HG03575 (cell line): ENCODE measurements at regions not wholly inside any gene's neighbourhood (a gene's known extent, or its start where the extent isn't known, plus 50 kb on each side); places are given as distances from the start of the nearest gene placed in this dataset.

Experiments used
- ATAC-seq: cut with Tn5 transposase; IDR thresholded peaks from one replicate; pipeline ENCODE4 v1.9.1; 2021; ENCODE audit not compliant: unreplicated experiment, insufficient number of reproducible peaks, low FRiP score; ENCODE audit errors: extremely low read depth

DNA sequence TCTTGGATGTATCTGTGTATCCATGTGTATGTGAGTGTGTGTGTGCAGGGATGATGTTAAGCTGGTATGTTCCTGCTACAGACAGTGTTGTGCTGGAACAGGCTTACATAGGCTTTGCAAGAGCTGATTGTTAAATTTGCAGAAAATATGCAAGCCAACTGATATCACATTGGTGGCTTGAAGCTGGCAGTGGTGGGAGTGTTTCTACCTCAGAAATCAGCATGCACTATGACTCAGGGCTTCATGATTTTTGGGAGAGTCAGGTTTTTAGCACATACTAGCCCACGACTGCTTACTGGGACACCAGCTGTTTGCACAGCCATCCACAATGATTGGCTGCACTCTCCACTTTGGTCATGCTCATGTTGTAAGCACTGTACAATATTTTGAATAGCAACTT lies 261.8 kb downstream of the DHX15 start:
- no peak for ATAC-seq

DNA sequence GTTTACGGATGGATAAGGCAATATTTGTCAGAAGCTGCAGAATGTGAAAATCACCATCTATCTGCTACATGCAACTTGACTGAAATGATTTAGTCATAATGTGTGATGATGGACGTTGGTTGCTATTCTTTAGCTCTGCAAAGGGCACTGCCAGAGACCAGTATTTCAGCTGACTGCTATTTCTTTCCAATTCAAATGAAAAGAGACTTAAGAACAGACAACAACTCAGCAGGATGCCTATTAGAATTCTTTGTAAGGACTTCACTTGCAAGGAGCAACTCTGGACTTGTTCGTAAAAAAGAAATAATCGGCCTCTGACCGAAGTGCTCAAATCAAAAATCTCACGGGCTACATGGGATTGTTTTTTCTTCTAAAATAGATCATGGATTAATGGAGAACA lies 262.7 kb downstream of the DHX15 start:
- no peak for ATAC-seq

- ATAC-seq, result no peak
Observed at GRCh38 chr4:24321131-24321530, 263.2 kb downstream of the DHX15 start.

- ATAC-seq, result no peak
Observed at GRCh38 chr4:24319387-24319786, 265.0 kb downstream of the DHX15 start.

DNA sequence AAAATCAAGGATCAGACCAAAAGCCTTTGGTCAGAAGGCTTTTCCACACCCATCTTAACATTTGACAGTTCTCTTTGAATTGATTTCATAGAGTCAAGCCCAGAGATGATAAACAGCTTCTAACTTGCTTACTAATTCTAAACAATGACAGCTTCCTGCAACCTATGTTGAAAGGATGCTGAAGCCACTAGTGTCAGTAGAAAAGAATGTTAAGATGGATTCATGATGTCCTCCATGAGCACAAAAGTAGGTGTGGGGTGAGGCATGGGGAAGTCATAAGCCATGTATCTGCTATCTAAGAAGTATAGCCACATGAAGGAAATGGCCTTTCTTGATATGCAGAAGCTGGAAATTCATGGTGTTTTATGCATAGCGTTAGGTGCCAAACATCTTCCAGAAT lies 269.3 kb downstream of the DHX15 start:
- ATAC-seq, result no peak

DNA sequence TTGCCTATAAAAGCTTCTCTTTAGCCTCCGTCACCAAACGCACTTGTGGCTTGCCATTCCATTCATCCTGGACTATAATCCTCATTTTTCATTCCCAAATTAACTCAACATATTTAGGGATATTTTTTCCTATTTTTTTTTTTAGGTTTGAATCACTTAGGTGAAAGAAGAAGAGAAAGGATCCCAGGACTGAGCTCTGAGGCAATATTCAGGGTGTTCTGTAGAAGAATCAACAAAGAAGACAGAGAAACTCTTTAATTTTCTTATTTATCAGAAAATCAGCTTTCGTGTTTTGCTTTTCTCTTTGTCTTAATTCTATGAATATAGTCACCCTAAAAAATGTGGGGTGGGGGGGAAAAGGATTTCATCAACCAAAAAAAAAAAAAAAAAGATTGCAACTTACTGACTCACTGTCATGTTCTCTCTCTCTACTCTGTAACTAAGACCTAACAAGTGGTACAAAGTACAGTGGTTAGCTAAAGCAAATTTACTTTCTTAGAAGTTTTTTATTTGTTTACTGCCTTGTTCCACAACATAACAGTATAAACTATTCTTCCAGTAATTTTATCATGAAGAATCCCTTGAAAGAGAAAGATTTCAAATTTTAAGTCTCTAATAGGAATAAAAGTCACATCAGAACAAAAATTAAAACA lies 272.0 kb downstream of the DHX15 start:
- no peak for ATAC-seq

DNA sequence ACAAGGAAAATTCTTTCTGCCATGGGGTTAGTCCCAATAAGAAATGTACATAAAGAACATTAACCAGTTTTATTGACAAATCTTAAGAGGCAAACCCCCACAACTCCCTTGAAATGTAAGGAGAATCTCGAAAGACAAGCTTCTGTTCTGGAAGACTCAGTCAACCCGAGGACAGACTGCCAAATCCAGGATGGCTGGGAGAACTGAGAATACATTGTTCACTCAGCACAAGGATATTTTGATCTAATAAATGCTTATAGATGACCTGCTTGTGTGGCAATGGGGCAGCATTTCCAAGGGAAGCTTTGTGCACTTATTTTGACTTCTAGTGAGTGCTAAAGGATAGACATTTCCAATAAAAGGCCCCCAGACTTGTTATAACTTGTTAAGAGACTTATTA lies 280.4 kb downstream of the DHX15 start:
- no peak for ATAC-seq

- ATAC-seq, result no peak
Observed at GRCh38 chr4:24298911-24299310, 285.4 kb downstream of the DHX15 start.

DNA sequence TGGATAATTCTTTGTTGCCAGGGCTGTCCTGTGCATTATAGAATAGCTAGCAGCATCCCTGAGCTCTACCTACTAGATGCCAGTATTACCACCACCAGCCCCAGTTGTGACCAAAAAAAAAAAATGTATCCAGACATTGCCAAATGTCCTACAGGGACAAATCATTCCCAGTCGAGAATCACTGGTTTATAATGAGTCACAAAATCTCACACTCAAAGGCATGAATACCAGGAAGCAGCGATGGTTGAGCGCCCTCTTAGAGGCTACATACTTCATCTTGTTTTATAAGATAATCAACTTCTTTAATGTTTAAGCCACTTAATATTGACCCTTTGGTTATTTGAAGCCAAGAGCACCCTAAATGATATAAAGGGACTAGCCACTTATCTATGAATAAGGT lies 297.3 kb downstream of the DHX15 start:
- ATAC-seq, result no peak

GRCh38 chr4:24285759-24286158 lies 298.6 kb downstream of the DHX15 start:
- no peak for ATAC-seq

- no peak for ATAC-seq
Observed at GRCh38 chr4:24282446-24282845, 301.9 kb downstream of the DHX15 start.

DNA sequence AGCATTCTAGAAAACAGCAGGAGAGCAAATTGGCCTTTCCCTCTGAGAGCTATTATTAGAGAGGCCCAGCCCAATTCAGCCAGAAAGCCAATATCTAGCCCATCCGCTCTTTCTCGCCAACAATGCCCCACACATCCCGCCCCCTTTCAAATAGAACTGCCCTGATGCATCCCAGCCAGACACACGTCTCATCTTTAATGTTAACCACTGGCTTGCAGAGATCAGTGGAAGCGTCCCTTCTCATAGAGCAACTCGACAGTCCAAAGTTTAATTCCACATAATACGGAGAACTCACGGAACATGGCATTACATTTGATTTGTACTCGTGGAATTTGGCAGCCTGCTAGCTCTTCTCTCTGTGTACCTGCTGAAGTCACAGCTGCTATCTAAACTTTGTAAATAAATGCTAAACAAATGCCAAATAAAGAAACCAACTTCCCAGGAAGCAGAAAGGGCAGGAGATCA lies 304.4 kb downstream of the DHX15 start:
- ATAC-seq, result no peak

- no peak for ATAC-seq
Observed at GRCh38 chr4:24279469-24279868, 304.9 kb downstream of the DHX15 start.

GRCh38 chr4:24278693-24279092 lies 305.7 kb downstream of the DHX15 start:
- no peak for ATAC-seq

- no peak for ATAC-seq
Observed at GRCh38 chr4:24274381-24274941, 309.9 kb downstream of the DHX15 start.

- no peak for ATAC-seq
Observed at GRCh38 chr4:24273136-24273535, 311.2 kb downstream of the DHX15 start.

DNA sequence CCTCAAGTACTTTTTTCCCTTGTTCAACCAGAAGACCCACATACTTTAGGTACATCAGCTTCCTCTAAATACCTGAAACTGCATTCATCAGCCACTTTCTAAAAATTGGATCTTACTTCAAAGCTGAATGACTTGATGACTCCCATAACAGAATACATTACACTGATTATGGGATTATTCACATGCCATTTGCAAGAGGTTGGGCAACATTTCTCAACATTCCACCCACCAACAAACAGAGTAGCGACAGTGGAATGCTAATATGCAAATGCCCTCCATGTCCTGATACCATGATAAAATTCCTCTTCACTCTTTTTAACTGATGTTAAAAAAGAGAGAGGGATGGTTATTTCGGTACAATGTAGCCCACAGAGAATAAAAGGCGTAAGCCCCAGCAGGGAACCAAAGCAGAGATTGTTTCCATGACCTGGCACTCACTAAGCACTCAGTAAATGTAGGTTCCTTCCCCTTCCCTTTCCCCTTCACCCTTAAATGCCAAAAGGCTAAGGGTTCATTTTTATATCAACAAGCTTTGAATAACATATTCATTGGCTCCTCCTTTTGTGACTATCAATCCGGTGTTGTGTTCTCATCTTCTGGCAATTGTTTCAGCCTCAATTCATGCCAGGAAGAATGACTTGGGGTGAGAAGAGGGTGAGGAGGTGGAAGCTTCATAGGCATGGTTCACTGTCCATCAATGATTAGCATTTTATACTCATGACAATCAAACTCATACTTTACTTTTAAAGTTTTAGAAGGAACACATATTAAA lies 317.2 kb downstream of the DHX15 start:
- ATAC-seq, result no peak

GRCh38 chr4:24265989-24266388 lies 318.4 kb downstream of the DHX15 start:
- no peak for ATAC-seq

DNA sequence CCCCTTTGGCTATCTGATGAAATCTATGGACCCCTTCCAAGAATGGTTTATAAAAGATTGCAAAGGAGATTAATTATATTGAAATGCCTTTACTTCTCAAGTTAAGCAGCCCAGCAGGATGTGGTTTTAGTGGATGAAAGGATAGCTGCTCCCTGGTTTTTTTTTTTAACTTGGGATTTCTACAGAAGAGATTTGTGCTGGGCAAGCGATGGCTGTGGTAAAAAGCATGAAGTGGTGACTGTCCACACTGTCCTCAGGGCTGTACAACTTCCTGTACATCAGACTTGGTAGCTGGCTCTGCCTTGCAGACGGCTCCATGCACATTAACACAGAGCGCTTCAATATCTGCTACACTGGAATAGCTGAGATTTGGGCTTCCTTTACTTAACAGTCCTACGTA lies 321.7 kb downstream of the DHX15 start:
- no peak for ATAC-seq

DNA sequence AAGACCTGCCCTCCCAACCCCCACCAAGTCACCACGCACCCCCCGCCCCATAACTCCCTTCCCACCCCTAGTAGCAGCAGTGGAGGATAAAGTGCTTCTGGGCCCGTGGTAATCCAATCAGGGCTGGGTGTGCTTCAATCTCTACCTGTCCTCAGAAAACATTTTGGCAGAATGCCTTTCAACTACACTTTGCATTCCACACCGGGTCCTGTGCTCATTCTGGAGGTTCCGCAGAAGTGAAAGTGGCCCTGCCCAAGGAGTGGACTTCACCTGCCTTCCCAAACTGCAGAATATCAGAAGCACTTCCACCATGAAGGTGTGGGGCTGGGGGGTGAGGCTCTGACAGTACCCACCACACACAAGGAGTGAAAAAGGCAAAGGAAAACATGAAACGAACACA lies 322.3 kb downstream of the DHX15 start:
- no peak for ATAC-seq
